H1 (cell line): ENCODE measurements at regions not wholly inside any gene's neighbourhood (a gene's known extent, or its start where the extent isn't known, plus 50 kb on each side); places are given as distances from the start of the nearest gene placed in this dataset.

Experiments
- CEBPB ChIP-seq: IDR thresholded peaks from 2 replicates; pipeline ENCODE4 v1.6.1; 2012; ENCODE audit warnings: low read depth, low read length
- CREB1 ChIP-seq: IDR thresholded peaks from 2 replicates; pipeline ENCODE4 v1.6.1; 2012; ENCODE audit warnings: inconsistent platforms
- EGR1 ChIP-seq: IDR thresholded peaks from 2 replicates; pipeline ENCODE4 v1.6.1; 2011; ENCODE audit warnings: low read depth, low read length, borderline replicate concordance
- EZH2 ChIP-seq: fragments of 200-600 bp; sonication (generic); IDR thresholded peaks from 2 replicates; pipeline ENCODE4 v1.7.1; 2012; ENCODE audit warnings: low read depth, mild to moderate bottlenecking, moderate library complexity, low read length, inconsistent platforms; ENCODE audit not compliant: severe bottlenecking
- TF ChIP-seq, protein P1 (sequence below), 3 experiments: IDR thresholded peaks; 1 replicate in 2 of 3; 2 replicates in 1 of 3; pipeline versions ENCODE4 v1.5.1 to v1.6.1; 2011; ENCODE audit warnings: low read length in 3 of 3, mild to moderate bottlenecking in 3 of 3, inconsistent platforms in 2 of 3, low read depth in 1 of 3, moderate library complexity in 1 of 3; ENCODE audit not compliant: insufficient read depth in 1 of 3; ENCODE audit errors: control extremely low read depth in 1 of 3

DNA sequence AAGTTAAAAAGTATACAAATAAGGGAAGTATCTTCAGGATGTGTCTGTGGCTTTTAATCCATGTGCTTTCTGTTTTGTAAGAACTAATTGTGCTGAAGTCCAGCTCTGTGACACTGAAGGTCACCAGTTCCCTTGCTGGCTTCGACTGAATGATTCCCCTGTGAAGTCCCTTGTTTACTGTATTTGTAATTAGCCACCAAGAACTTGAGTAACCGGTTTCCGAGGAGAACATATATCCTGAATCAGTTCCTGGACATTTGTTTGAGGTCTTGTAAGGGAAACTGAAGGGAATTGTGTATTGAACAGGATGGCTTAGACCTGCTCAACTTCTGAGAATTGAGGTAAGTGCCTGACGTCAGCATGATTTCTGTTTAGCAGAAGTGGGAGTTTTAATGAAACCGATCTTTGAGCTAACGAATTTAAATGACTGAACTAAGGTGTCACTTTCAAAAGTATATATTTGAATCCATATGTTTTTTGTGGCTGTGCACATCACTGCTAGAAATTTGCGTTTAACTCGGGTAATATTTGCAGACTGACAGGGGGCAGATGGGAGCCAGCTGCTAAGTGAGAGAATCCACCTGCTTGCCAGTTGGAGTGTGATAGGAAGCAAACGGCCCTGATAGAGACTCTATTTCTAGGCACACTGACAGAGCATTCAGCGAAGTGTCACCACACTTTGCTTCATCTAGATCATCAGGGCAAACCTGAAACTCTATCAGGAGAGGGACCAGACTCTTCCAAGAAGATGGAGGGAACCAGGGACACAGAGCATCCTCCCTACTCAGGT lies 530.0 kb downstream of the RFC3 start:
- TF ChIP-seq EZH2 (no peak), CEBPB (no peak), CREB1 (no peak), EGR1 (no peak)
- TF ChIP-seq, protein P1, sequence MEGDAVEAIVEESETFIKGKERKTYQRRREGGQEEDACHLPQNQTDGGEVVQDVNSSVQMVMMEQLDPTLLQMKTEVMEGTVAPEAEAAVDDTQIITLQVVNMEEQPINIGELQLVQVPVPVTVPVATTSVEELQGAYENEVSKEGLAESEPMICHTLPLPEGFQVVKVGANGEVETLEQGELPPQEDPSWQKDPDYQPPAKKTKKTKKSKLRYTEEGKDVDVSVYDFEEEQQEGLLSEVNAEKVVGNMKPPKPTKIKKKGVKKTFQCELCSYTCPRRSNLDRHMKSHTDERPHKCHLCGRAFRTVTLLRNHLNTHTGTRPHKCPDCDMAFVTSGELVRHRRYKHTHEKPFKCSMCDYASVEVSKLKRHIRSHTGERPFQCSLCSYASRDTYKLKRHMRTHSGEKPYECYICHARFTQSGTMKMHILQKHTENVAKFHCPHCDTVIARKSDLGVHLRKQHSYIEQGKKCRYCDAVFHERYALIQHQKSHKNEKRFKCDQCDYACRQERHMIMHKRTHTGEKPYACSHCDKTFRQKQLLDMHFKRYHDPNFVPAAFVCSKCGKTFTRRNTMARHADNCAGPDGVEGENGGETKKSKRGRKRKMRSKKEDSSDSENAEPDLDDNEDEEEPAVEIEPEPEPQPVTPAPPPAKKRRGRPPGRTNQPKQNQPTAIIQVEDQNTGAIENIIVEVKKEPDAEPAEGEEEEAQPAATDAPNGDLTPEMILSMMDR (IDR thresholded peaks at IDR 0.05; ENCODE audit: control extremely low read depth in 1 of 3, insufficient read depth in 1 of 3, low read depth in 1 of 3, low read length in 3 of 3) = no peak
